Prostate gland (tissue), 2 donors: ENCODE measurements at regions not wholly inside any gene's neighbourhood (a gene's known extent, or its start where the extent isn't known, plus 50 kb on each side); places are given as distances from the start of the nearest gene placed in this dataset.

Experiments
- CTCF ChIP-seq, 4 experiments: fragments of 200-600 bp in 2 of 4; fragments of 450-650 bp in 2 of 4; sonication (generic) in 2 of 4; IDR thresholded peaks; 1 replicate in 3 of 4; 2 replicates in 1 of 4; pipeline ENCODE4 v1.5.1; 2016 to 2019; ENCODE audit warnings: antibody characterized with exemption in 4 of 4, mild to moderate bottlenecking in 2 of 4, moderate library complexity in 2 of 4
- POLR2AphosphoS5 ChIP-seq: sonication (generic); formaldehyde crosslinking; IDR thresholded peaks from one replicate; pipeline ENCODE4 v1.6.1; 2017; ENCODE audit warnings: antibody characterized with exemption

- TF ChIP-seq CTCF (IDR thresholded peaks at IDR 0.05) (no peak), POLR2AphosphoS5 (no peak)
Observed at GRCh38 chr6:21745543-21746337, 152.2 kb downstream of the SOX4 start.
